ENCODE measurements at regions not wholly inside any gene's neighbourhood (a gene's known extent, or its start where the extent isn't known, plus 50 kb on each side); places are given as distances from the start of the nearest gene placed in this dataset.

DNA sequence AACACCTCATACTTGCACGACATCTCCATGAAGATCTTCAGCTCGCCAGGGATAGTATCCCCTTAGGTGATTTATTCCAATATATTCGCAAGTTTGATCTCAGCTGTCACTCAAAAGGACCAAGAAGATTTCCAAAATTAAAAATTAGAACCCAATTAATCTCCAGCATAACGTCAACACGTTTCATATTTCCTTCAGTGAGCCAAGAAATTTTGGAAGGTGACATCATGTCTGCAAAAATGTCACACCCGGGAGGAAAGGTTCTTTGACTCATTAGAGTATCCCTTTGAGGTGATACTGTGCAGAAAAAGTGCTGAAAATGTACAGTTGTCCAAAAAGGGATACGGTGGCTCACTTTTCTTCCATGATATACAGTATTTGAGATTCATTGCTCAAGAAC lies 569.6 kb downstream of the EFNB2 start:
- Histone ChIP-seq H3K9ac (ENCODE audit: low read length) (no peak overlapping the region), H3K4me1 (ENCODE audit: insufficient read depth, low read length, severe bottlenecking) (no peaks in the 10 kb centered on the region), H3K9me2 (ENCODE audit: low read depth, low read length) (no peaks in the 10 kb centered on the region), H3K9me3 (ENCODE audit: low read length) (no peaks in the 10 kb centered on the region), H3K27me3 (ENCODE audit: insufficient read depth, low read length) (no peaks in the 10 kb centered on the region), H3F3A (ENCODE audit: insufficient read depth, low read length) (no peaks in the 10 kb centered on the region), H3K79me2 (ENCODE audit: insufficient read depth, low read length) (no peaks in the 10 kb centered on the region), H4K20me1 (ENCODE audit: insufficient read depth, low read length) (no peaks in the 10 kb centered on the region), H2AFZ (ENCODE audit: low read length) (no peak overlapping the region), H3K36me3 (ENCODE audit: insufficient read depth, low read length) (no peaks in the 10 kb centered on the region), H3K4me2 (ENCODE audit: low read length) (no peak overlapping the region), H3K4me3 (ENCODE audit: low read depth, low read length, poor library complexity, severe bottlenecking) (no peak overlapping the region), H3K27ac (ENCODE audit: low read depth, low read length, poor library complexity, severe bottlenecking) (no peak overlapping the region)
- no peak for TF ChIP-seq EZH2 (IDR thresholded peaks at IDR 0.05; ENCODE audit: borderline replicate concordance, low read length)
- TF ChIP-seq CTCF (IDR thresholded peaks at IDR 0.05; ENCODE audit: low read length): no peak

DNA sequence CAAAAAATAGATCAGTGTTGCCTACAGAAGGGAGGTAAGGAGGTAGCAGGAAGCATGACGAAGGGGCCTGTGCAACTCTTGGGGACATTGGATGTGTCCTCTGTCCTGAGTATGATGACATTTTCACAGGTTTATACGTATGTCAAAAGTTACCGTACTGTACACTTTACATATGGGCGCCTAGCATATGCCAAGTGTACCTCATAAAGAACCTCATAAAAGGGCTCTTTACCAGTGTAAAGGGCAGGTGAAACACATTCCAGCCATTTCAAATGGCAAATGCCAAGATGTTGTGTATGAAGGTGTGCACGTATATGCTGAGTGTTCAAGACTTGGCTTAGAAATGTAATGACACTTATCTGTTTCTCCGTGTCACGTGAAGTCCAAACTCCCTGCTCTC lies 573.4 kb downstream of the EFNB2 start:
- Histone ChIP-seq H3K79me2 (ENCODE audit: insufficient read depth, low read length) (no peaks in the 10 kb centered on the region), H3K9me2 (ENCODE audit: low read depth, low read length) (no peaks in the 10 kb centered on the region), H3K9ac (ENCODE audit: low read length) (no peak overlapping the region), H3K9me3 (ENCODE audit: low read length) (no peaks in the 10 kb centered on the region), H3K36me3 (ENCODE audit: insufficient read depth, low read length) (no peaks in the 10 kb centered on the region), H3K4me2 (ENCODE audit: low read length) (no peak overlapping the region), H3K27ac (ENCODE audit: low read depth, low read length, poor library complexity, severe bottlenecking) (no peak overlapping the region), H3K4me3 (ENCODE audit: low read depth, low read length, poor library complexity, severe bottlenecking) (no peak overlapping the region), H4K20me1 (ENCODE audit: insufficient read depth, low read length) (no peaks in the 10 kb centered on the region), H3F3A (ENCODE audit: insufficient read depth, low read length) (no peaks in the 10 kb centered on the region), H3K27me3 (ENCODE audit: insufficient read depth, low read length) (no peaks in the 10 kb centered on the region), H2AFZ (ENCODE audit: low read length) (no peak overlapping the region), H3K4me1 (ENCODE audit: insufficient read depth, low read length, severe bottlenecking) (no peaks in the 10 kb centered on the region)
- TF ChIP-seq CTCF (IDR thresholded peaks at IDR 0.05; ENCODE audit: low read length) (no peak), EZH2 (IDR thresholded peaks at IDR 0.05; ENCODE audit: borderline replicate concordance, low read length) (no peak)

GRCh38 chr13:105961438-105961837 lies 574.0 kb downstream of the EFNB2 start:
- no peak overlapping the region for H2AFZ ChIP-seq (ENCODE audit: low read length)
- no peak overlapping the region for H3K9ac ChIP-seq (ENCODE audit: low read length)
- H3K4me1 ChIP-seq (ENCODE audit: insufficient read depth, low read length, severe bottlenecking): no peaks in the 10 kb centered on the region
- no peaks in the 10 kb centered on the region for H3K27me3 ChIP-seq (ENCODE audit: insufficient read depth, low read length)
- H3K27ac ChIP-seq (ENCODE audit: low read depth, low read length, poor library complexity, severe bottlenecking): no peak overlapping the region
- no peaks in the 10 kb centered on the region for H3K9me2 ChIP-seq (ENCODE audit: low read depth, low read length)
- no peak overlapping the region for H3K4me3 ChIP-seq (ENCODE audit: low read depth, low read length, poor library complexity, severe bottlenecking)
- no peak overlapping the region for H3K4me2 ChIP-seq (ENCODE audit: low read length)
- H3K36me3 ChIP-seq (ENCODE audit: insufficient read depth, low read length): no peaks in the 10 kb centered on the region
- no peaks in the 10 kb centered on the region for H3K79me2 ChIP-seq (ENCODE audit: insufficient read depth, low read length)
- H4K20me1 ChIP-seq (ENCODE audit: insufficient read depth, low read length): no peaks in the 10 kb centered on the region
- no peak for TF ChIP-seq EZH2 (IDR thresholded peaks at IDR 0.05; ENCODE audit: borderline replicate concordance, low read length)
- no peak for TF ChIP-seq CTCF (IDR thresholded peaks at IDR 0.05; ENCODE audit: low read length)
- H3K9me3 ChIP-seq (ENCODE audit: low read length): no peaks in the 10 kb centered on the region
- H3F3A ChIP-seq (ENCODE audit: insufficient read depth, low read length): no peaks in the 10 kb centered on the region
